NCI-H69 (cell line): ENCODE measurements at regions not wholly inside any gene's neighbourhood (a gene's known extent, or its start where the extent isn't known, plus 50 kb on each side); places are given as distances from the start of the nearest gene placed in this dataset.
A peak's percentile ranks its signal among the peaks of the same experiment; 100 is the strongest.
"Not testable (repeated sequence)": the region's sequence is repeated elsewhere in the genome, so short reads cannot be mapped to it uniquely, and the experiment has no call there.

ENCODE experiments used
- DNase-seq: peaks from one replicate; lab custom pipeline; 2025; lab: John Stamatoyannopoulos, UW

GRCh38 chr3:144749536-144750253, 778.1 kb downstream of the DIPK2A start:
- DNase-seq = not testable (repeated sequence)

GRCh38 chr3:144754076-144754783, 782.6 kb downstream of the DIPK2A start:
- peak; percentile 19 for DNase-seq

DNA sequence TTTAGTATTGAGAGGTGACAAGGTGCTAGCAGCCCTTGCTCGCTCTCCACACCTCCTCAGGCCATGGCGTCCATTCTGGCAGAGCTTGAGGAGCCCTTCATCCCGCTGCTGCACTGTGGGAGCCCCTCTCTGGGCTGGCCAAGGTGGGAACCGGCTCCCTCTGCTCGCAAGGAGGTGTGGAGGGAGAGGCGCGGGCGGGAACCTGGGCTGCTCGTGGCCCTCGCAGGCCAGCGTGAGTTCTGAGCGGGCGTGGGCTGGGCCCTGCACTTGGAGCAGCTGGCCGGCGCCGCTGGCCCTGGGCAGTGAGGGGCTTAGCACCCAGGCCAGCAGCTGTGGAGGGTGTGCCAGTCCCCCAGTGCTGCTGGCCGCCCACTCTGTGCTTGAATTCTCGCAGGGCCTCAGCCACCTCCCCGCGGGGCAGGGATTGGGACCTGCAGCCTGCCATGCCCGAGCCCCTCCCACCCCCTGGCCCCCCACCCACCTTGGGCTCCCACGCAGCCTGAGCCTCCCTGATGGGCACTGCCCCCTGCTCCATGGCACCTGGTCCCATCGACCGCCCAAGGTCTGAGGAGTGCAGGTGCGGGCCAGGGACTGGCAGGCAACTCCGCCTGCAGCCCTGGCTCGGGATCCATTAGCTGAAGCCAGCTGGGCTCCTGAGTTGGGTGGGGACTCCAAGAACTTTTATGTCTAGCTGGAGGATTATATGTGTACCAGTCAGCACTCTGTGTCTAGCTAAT, 785.2 kb downstream of the DIPK2A start:
- no peak for DNase-seq

- no peak for DNase-seq
Measured at GRCh38 chr3:144760831-144761230, 789.2 kb downstream of the DIPK2A start.

GRCh38 chr3:144762091-144762490, 790.5 kb downstream of the DIPK2A start:
- no peak for DNase-seq

- no peak for DNase-seq
Measured at GRCh38 chr3:144763878-144764454, 792.3 kb downstream of the DIPK2A start.

DNA sequence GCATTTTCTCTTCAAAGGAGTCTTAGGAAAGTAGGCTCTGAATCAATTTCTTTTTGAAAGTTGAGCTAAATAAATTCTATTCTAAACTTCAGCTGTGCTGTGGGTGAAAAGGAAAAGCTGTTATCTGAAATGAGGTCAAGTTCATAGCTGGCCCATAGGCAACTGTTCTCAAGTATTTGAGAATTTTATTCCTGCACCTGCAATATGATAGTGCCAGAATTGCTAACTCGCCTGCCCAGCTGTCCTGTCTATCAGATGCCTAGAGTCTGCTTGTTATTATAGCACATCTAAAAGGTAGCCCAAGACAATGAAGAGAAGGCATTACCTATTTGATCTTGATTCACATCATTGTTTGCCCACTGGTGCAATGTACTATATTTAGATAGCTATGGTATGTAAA, 798.7 kb downstream of the DIPK2A start:
- peak; percentile 7 for DNase-seq

DNA sequence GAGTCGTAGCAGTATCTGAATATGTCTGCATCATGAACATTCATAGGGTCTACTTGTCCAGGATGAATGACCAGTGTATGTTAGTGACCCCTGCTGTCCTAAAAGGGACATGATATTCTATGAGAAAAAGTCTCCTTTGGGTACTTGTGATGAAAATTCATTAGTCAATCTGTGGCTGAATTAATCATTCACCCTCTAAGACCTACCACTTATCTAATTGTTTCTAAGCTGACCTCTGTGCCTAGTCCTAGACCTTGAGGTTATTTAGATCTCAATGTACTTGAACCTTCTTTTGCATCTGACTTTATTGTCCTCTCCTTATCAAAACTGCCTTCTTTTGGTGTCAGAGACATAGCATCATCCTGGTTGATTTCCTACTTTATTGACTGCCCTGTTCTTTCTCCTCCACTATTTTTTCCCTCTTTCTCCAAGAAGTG, 799.3 kb downstream of the DIPK2A start:
- peak; percentile 26 for DNase-seq

DNA sequence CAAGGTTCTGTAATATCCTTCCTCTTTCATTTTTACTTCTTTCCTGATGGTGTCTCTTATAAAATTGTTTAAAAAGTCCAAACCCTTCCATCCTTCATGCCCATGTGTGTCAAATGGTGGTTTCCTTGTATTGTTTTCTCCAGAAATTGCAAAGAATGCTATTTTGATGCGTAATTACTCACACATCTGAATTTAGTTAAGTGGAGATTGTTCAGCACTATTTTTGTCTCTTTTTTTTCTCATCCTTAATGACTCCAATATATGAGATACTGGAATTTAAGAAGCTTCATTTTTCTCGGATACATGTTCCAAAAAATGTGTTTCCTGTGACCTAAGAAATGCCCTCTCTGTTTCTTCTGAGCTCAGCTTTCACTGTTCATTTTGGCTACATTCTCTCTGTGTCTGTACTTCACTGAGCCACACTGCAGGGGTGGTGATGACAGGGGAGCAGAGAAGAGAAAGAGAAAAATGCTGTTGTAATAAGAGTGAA, 799.8 kb downstream of the DIPK2A start:
- DNase-seq = no peak

GRCh38 chr3:144772372-144772771, 800.7 kb downstream of the DIPK2A start:
- DNase-seq = no peak

DNA sequence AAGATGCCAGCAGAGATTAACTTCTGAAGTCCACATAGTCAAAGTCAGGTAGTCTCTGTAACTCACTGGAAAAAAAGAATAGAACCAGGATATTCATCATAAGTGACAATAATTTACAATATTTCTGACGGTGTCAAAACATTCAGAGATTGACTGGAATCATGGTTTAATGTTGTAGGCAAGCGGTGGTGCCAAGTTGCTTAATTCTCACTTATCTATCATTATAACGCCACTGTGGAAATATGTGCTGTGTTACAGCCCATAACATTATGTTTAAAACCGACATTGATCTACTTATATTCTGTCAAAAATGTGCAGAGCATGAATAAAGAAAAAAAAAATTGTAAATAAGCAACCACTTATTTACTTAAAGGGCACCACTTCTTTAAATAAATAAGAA, 801.7 kb downstream of the DIPK2A start:
- DNase-seq = no peak

DNA sequence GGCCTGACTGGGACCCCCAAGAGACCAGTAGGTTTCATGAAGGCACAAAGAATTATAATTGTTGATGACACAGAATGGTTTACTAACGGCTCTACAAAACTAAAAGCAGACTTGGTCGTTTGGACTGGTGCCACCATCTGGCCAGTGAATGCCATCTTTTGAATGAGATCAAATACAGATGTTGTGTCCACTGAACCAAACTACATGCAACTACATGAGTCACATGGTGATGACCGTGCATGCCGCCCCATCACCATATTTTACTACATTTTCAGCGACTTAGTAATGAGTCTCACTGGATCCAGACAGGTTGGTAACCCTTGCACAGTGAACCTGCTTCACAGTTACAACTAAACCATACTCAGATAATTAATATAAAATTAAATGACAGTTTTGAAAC, 803.3 kb downstream of the DIPK2A start:
- no peak for DNase-seq

GRCh38 chr3:144775551-144775950, 803.9 kb downstream of the DIPK2A start:
- no peak for DNase-seq

GRCh38 chr3:144777906-144778305, 806.3 kb downstream of the DIPK2A start:
- DNase-seq = no peak

GRCh38 chr3:144791034-144791433, 819.4 kb downstream of the DIPK2A start:
- no peak for DNase-seq

DNA sequence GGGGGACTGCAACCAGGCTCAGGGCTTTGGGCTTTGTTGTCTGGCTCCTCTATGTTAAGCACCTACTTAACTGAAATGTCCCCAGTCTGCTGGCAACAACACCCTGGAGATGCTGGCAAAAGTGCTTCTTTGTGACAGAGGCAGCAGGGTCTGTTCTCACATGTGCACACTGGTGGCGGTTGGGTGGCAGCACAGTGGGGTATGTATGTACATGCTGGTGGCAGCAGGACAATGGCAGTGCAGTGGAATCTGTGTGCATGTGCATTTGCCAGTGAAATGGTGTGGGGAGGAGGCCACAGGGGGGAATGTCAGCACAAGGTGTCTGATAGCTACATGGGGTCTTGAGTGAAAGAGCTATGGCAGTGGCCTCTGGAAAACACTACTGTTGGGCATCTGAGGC, 830.3 kb downstream of the DIPK2A start:
- no peak for DNase-seq

- no peak for DNase-seq
Measured at GRCh38 chr3:144809380-144809779, 837.8 kb downstream of the DIPK2A start.

GRCh38 chr3:144810160-144810559, 838.5 kb downstream of the DIPK2A start:
- DNase-seq = no peak

GRCh38 chr3:144815655-144816054, 844.0 kb downstream of the DIPK2A start:
- peak; percentile 25 for DNase-seq

GRCh38 chr3:144816323-144816722, 844.7 kb downstream of the DIPK2A start:
- DNase-seq = peak; percentile 39

GRCh38 chr3:144818973-144819372, 847.4 kb downstream of the DIPK2A start:
- DNase-seq = no peak

DNA sequence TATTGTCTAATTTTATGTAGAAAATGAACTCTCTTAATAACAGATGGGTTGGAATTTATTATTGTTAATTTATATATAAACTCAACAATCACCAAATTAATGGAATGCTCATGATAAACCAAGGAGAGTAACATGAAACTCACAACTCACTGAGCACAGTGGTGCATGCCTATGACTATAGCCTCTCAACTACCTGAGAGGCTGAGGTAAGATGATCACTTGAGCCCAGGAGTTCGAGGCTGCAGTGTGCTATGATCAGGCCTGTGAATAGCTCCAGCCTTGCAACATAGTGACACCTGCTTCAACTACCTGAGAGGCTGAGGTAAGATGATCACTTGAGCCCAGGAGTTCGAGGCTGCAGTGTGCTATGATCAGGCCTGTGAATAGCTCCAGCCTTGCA, 848.6 kb downstream of the DIPK2A start:
- not testable (repeated sequence) for DNase-seq
